RWPE1 (cell line): ENCODE measurements at regions not wholly inside any gene's neighbourhood (a gene's known extent, or its start where the extent isn't known, plus 50 kb on each side); places are given as distances from the start of the nearest gene placed in this dataset.

Experiments used
- CTCF ChIA-PET: fragments of 350-600 bp; sonication (Branson Sonifier 250); formaldehyde crosslinking; extraction: SDS; loops from one replicate; lab custom pipeline; 2021; lab: Yijun Ruan, JAX
- POLR2A ChIA-PET: fragments of 400-600 bp; formaldehyde crosslinking; extraction: SDS; loops from one replicate; lab custom pipeline; 2020; ENCODE audit warnings: antibody characterized with exemption; ENCODE audit not compliant: low non-redundant PET; lab: Yijun Ruan, JAX
- DNase-seq: peaks from one replicate; pipeline ENCODE4 v3.0.0; 2012; ENCODE audit warnings: low spot score
- H3K27ac ChIP-seq: fragments of 450-650 bp; 2 replicates; pipeline ENCODE4 v1.5.1; 2017
- CTCF ChIP-seq: fragments of 450-650 bp; conservative IDR thresholded peaks from 2 replicates; pipeline ENCODE4 v1.5.1; 2017; ENCODE audit warnings: low read depth, mild to moderate bottlenecking

GRCh38 chr1:59225594-59226316 is 71.1 kb upstream of the FGGY start:
- H3K27ac ChIP-seq, result no peak overlapping the region
- POLR2A ChIA-PET, result no interaction called here
- CTCF ChIA-PET, result no interaction called here
- no peak for TF ChIP-seq CTCF
- DNase-seq, result no peak

- H3K27ac ChIP-seq, result no peak overlapping the region
- ChIA-PET POLR2A (no interaction called here), CTCF (no interaction called here)
- no peak for DNase-seq
- TF ChIP-seq CTCF, result no peak
Measured at GRCh38 chr1:59229138-59229537, 67.8 kb upstream of the FGGY start.

DNA sequence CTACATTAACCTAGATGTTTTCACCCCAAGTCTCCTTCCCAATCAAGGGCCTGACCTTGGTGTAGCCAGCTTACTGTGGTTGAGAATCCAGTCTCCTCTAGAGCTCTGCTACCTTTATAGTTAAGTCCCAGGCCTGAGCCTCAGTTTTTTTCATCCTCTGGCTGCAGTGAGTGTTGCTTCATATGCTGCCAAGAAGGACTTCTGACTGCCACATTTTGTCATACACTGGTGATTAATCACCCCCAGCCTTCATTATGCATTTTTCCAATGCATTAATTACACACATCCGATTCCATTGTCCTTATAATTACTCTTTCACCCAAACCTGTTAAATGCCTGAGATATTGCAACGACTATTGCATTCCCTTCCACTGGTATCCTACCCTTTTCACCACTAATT is 66.3 kb upstream of the FGGY start:
- no peak for DNase-seq
- no peak for TF ChIP-seq CTCF
- ChIA-PET CTCF (no interaction called here), POLR2A (no interaction called here)
- no peak overlapping the region for H3K27ac ChIP-seq

- no peak for TF ChIP-seq CTCF
- ChIA-PET POLR2A (no interaction called here), CTCF (interaction anchor here (0.7 kb wide), 1 partner anchor 69 kb away, joined by 4 read pairs; no protein-coding TSS in a partner anchor)
- DNase-seq, result no peak
- no peak overlapping the region for H3K27ac ChIP-seq
Measured at GRCh38 chr1:59232216-59232615, 64.7 kb upstream of the FGGY start.

GRCh38 chr1:59233444-59233843 is 63.5 kb upstream of the FGGY start:
- no peak overlapping the region for H3K27ac ChIP-seq
- CTCF ChIA-PET, result interaction anchor here (0.7 kb wide), 1 partner anchor 10 kb away, joined by 4 read pairs; no protein-coding TSS in a partner anchor
- POLR2A ChIA-PET, result no interaction called here
- TF ChIP-seq CTCF, result no peak
- no peak for DNase-seq

DNA sequence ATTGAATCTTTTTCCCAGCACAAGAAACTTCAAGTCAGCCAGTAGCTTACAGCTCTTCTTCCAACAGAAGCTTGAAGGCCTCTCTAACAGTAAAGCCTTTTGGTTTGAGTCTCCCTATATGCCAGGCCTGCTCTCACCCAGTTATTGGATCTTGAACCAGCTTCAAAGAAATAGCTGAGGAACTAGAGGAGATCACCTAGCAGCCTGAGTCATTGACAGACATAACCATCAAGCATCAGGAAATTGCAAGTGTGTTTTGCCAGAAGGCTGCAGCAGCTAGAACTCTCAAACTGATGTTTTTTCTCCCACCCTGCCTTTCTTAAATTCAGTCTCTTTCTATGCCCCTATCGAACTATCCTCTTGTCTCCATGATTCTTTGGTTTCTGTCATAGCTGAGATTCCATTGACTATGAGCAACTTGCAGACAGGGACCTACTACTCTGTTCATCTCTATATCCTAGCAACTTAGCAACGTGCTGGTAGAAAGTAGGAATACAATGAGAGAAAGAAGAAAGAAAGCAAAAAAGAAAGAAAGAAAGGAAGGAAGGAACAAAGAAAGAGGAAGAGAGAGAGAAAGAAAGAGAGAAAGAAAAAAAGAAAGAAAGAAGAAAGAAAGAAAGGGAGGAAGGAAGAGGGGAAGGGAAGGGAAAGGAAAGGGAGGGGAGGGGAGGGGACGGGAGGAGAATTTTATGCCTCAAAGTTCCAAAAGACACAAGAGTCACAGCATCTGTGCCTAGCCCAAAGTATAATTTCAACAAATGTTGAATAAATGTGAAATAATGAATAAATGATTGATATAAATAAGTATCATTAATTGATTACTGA is 60.0 kb upstream of the FGGY start:
- CTCF ChIA-PET, result no interaction called here
- no peak overlapping the region for H3K27ac ChIP-seq
- POLR2A ChIA-PET, result no interaction called here
- no peak for TF ChIP-seq CTCF
- no peak for DNase-seq
